Ectodermal cell (in vitro differentiated cells): ENCODE measurements at regions not wholly inside any gene's neighbourhood (a gene's known extent, or its start where the extent isn't known, plus 50 kb on each side); places are given as distances from the start of the nearest gene placed in this dataset.

ENCODE experiments used
- H3K27ac ChIP-seq: 2 replicates; pipeline ENCODE4 v1.7.0; 2013; ENCODE audit warnings: mild to moderate bottlenecking, low read depth, low read length; ENCODE audit not compliant: insufficient read depth, poor library complexity, severe bottlenecking
- H3K27me3 ChIP-seq: 2 replicates; pipeline ENCODE4 v1.7.0; 2013; ENCODE audit warnings: mild to moderate bottlenecking, low read length; ENCODE audit not compliant: insufficient read depth, control insufficient read depth, poor library complexity, severe bottlenecking
- H3K36me3 ChIP-seq: one replicate; pipeline ENCODE4 v1.7.0; 2013; ENCODE audit warnings: low read length; ENCODE audit not compliant: control insufficient read depth, insufficient read depth
- H3K4me1 ChIP-seq: one replicate; pipeline ENCODE4 v1.7.0; 2013; ENCODE audit warnings: low read length; ENCODE audit not compliant: control insufficient read depth, insufficient read depth
- H3K4me3 ChIP-seq: 2 replicates; pipeline ENCODE4 v1.7.0; 2013; ENCODE audit warnings: low read depth, low read length, control low read depth; ENCODE audit not compliant: insufficient read depth
- H3K9me3 ChIP-seq: 2 replicates; pipeline ENCODE4 v1.7.0; 2013; ENCODE audit warnings: mild to moderate bottlenecking, low read length, moderate library complexity; ENCODE audit not compliant: control insufficient read depth
- WGBS, 2 experiments: methylation state at CpG; one replicate each; pipeline ENCODE4 v1.1.7; 2013; ENCODE audit warnings: missing lambda C conversion rate in 2 of 2; 5-methylcytosine and 5-hydroxymethylcytosine counted together

- H3K4me1 ChIP-seq = no peaks in the 10 kb centered on the region
- no peak overlapping the region for H3K4me3 ChIP-seq
- WGBS, 2 experiments = 93 to 95% methylated on average over 1 of the region's 1 CpG
- H3K27me3 ChIP-seq = no peaks in the 10 kb centered on the region
- no peaks in the 10 kb centered on the region for H3K36me3 ChIP-seq
- H3K27ac ChIP-seq = no peak overlapping the region
- H3K9me3 ChIP-seq = no peaks in the 10 kb centered on the region
These were observed 523.2 kb downstream of the OTOL1 start for GRCh38 chr3:162019817-162020216.

GRCh38 chr3:162021206-162021605 is 524.6 kb downstream of the OTOL1 start:
- no peak overlapping the region for H3K27ac ChIP-seq
- no peaks in the 10 kb centered on the region for H3K4me1 ChIP-seq
- no peaks in the 10 kb centered on the region for H3K9me3 ChIP-seq
- no peak overlapping the region for H3K4me3 ChIP-seq
- H3K27me3 ChIP-seq = no peaks in the 10 kb centered on the region
- no peaks in the 10 kb centered on the region for H3K36me3 ChIP-seq
- WGBS, 2 experiments = 88 to 100% methylated on average over 2 of the region's 4 CpGs

- no peak overlapping the region for H3K27ac ChIP-seq
- 96 to 100% methylated on average over 2 of the region's 2 CpGs for WGBS, 2 experiments
- H3K4me3 ChIP-seq = no peak overlapping the region
- H3K36me3 ChIP-seq = no peaks in the 10 kb centered on the region
- H3K4me1 ChIP-seq = no peaks in the 10 kb centered on the region
- no peaks in the 10 kb centered on the region for H3K9me3 ChIP-seq
- H3K27me3 ChIP-seq = no peaks in the 10 kb centered on the region
These were observed 526.3 kb downstream of the OTOL1 start for GRCh38 chr3:162022911-162023310.

- Histone ChIP-seq H3K9me3 (no peaks in the 10 kb centered on the region), H3K36me3 (no peaks in the 10 kb centered on the region), H3K27me3 (no peaks in the 10 kb centered on the region), H3K4me1 (no peaks in the 10 kb centered on the region), H3K4me3 (no peak overlapping the region), H3K27ac (no peak overlapping the region)
- 93 to 96% methylated on average over 2 of the region's 3 CpGs for WGBS, 2 experiments
These were observed 533.1 kb downstream of the OTOL1 start for GRCh38 chr3:162029736-162030135.

DNA sequence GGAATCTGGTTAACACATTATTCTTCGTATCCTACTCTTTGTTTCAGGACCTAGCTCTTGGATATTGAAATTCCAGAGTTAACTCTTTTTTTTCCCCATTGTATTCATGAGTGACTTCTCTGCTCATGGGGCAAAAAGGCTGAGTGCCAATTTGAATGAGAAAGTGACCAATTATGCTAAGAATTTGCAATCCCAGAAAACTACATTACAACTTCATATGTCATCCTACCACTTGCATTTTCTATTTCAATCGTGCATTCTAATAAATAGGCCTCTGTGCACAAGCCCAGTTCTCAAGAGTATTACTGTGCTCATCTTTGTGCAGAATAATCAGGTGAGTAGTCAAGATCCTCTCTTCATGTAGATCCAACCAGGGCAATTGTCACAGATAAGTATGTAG is 537.8 kb downstream of the OTOL1 start:
- 93 to 100% methylated on average over 2 of the region's 2 CpGs for WGBS, 2 experiments

DNA sequence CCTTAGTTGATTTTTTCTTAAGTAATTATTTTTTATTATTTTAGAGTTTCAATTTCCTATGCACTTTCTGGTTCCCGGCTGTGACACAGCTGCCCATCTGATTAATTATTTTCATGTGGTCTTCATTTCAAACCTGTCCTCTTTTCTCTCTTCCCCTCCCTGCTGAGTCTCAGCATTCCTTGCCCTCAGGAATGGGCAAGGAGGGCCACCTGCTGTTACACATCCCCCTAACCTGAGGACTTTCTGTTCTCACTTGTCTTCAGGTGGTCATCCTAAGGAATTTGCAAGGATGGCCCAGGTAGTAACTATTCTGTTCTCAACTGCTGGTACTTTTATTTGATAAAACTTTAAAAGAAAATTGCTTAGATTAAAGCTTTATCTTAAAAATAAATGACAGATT is 545.0 kb downstream of the OTOL1 start:
- Histone ChIP-seq H3K36me3 (no peaks in the 10 kb centered on the region), H3K4me1 (no peaks in the 10 kb centered on the region), H3K27ac (no peak overlapping the region), H3K9me3 (no peaks in the 10 kb centered on the region), H3K4me3 (no peak overlapping the region), H3K27me3 (no peaks in the 10 kb centered on the region)
- 75 to 89% methylated on average over 1 of the region's 1 CpG for WGBS, 2 experiments

More for the DNA sequence above, 537.8 kb downstream of the OTOL1 start:
- no peaks in the 10 kb centered on the region for H3K27me3 ChIP-seq
- H3K9me3 ChIP-seq = no peaks in the 10 kb centered on the region
- no peak overlapping the region for H3K27ac ChIP-seq
- H3K36me3 ChIP-seq = no peaks in the 10 kb centered on the region
- no peaks in the 10 kb centered on the region for H3K4me1 ChIP-seq
- no peak overlapping the region for H3K4me3 ChIP-seq

- Histone ChIP-seq H3K27me3 (no peaks in the 10 kb centered on the region), H3K9me3 (no peaks in the 10 kb centered on the region), H3K4me1 (no peaks in the 10 kb centered on the region), H3K4me3 (no peak overlapping the region), H3K36me3 (no peaks in the 10 kb centered on the region), H3K27ac (no peak overlapping the region)
These were observed 556.0 kb downstream of the OTOL1 start for GRCh38 chr3:162052636-162053035.

- no peaks in the 10 kb centered on the region for H3K9me3 ChIP-seq
- no peaks in the 10 kb centered on the region for H3K36me3 ChIP-seq
- H3K4me3 ChIP-seq = no peak overlapping the region
- H3K27ac ChIP-seq = no peak overlapping the region
- H3K27me3 ChIP-seq = no peaks in the 10 kb centered on the region
- peaks cover 12% of the 10 kb centered on the region for H3K4me1 ChIP-seq
- 97 to 100% methylated on average over 2 of the region's 2 CpGs for WGBS, 2 experiments
These were observed 576.1 kb downstream of the OTOL1 start for GRCh38 chr3:162072656-162073164.

GRCh38 chr3:162073422-162073975 is 576.9 kb downstream of the OTOL1 start:
- Histone ChIP-seq H3K36me3 (no peaks in the 10 kb centered on the region), H3K27me3 (no peaks in the 10 kb centered on the region), H3K9me3 (no peaks in the 10 kb centered on the region), H3K4me1 (peaks cover 12% of the 10 kb centered on the region), H3K27ac (no peak overlapping the region), H3K4me3 (no peak overlapping the region)
- 61 to 70% methylated on average over 3 to 4 of the region's 4 CpGs for WGBS, 2 experiments

GRCh38 chr3:162077108-162077507 is 580.5 kb downstream of the OTOL1 start:
- H3K27ac ChIP-seq = no peak overlapping the region
- no peaks in the 10 kb centered on the region for H3K9me3 ChIP-seq
- H3K27me3 ChIP-seq = no peaks in the 10 kb centered on the region
- H3K4me1 ChIP-seq = peaks cover 12% of the 10 kb centered on the region
- no peak overlapping the region for H3K4me3 ChIP-seq
- 97 to 99% methylated on average over 2 to 3 of the region's 3 CpGs for WGBS, 2 experiments
- no peaks in the 10 kb centered on the region for H3K36me3 ChIP-seq

DNA sequence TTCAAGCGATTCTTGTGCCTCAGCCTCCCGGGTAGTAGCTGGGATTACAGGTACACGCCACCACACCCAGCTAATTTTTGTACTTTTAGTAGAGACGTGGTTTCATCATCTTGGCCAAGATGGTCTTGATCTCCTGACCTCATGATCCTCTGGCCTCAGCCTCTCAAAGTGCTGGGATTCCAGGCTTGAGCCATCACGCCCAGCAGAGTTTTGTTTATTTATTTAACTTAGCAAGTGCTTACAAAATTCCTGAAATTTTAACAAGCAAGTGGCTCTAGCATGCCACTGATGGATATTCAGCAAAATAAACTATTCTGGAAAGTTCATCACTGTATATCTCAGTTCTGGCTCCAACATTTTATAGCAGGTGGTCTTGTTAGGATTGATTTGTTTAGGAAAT is 585.9 kb downstream of the OTOL1 start:
- no peak overlapping the region for H3K27ac ChIP-seq
- 86 to 93% methylated on average over 5 of the region's 5 CpGs for WGBS, 2 experiments
- no peak overlapping the region for H3K4me3 ChIP-seq
- no peaks in the 10 kb centered on the region for H3K4me1 ChIP-seq
- no peaks in the 10 kb centered on the region for H3K36me3 ChIP-seq
- no peaks in the 10 kb centered on the region for H3K9me3 ChIP-seq
- H3K27me3 ChIP-seq = no peaks in the 10 kb centered on the region
